GM23338 (cell line): ENCODE measurements at regions not wholly inside any gene's neighbourhood (a gene's known extent, or its start where the extent isn't known, plus 50 kb on each side); places are given as distances from the start of the nearest gene placed in this dataset.

Experiments used
- ATAC-seq: fragments of 200-7000 bp; cut with Tn5 transposase; 3 replicates; pipeline ENCODE4 v1.9.1; 2020
- DNase-seq: peaks from one replicate; pipeline ENCODE4 v3.0.0-alpha.2; 2015; ENCODE audit warnings: low spot score
- H2AFZ ChIP-seq: fragments of 200-600 bp; sonication (generic); 2 replicates; pipeline ENCODE4 v1.8.0; 2016; ENCODE audit warnings: antibody characterized with exemption, mild to moderate bottlenecking, moderate library complexity
- H3F3A ChIP-seq: fragments of 200-600 bp; sonication (generic); replicated peaks from 2 replicates; pipeline ENCODE4 v1.8.0; 2017; ENCODE audit warnings: antibody characterized with exemption, mixed run types, low read depth
- H3K27ac ChIP-seq: fragments of 200-600 bp; sonication (generic); 2 replicates; pipeline ENCODE4 v1.6.1; 2016; ENCODE audit warnings: low read depth
- H3K27me3 ChIP-seq: fragments of 200-600 bp; sonication (generic); 2 replicates; pipeline ENCODE4 v1.8.0; 2016; ENCODE audit warnings: mild to moderate bottlenecking, mixed run types, moderate library complexity; ENCODE audit not compliant: insufficient read depth
- H3K36me3 ChIP-seq: fragments of 200-600 bp; sonication (generic); 2 replicates; pipeline ENCODE4 v1.8.0; 2016; ENCODE audit warnings: mild to moderate bottlenecking; ENCODE audit not compliant: insufficient read depth
- H3K4me1 ChIP-seq: fragments of 200-600 bp; sonication (generic); 2 replicates; pipeline ENCODE4 v1.8.0; 2016; ENCODE audit warnings: mild to moderate bottlenecking, moderate library complexity; ENCODE audit not compliant: insufficient read depth
- H3K4me2 ChIP-seq: fragments of 200-600 bp; sonication (generic); 2 replicates; pipeline ENCODE4 v1.7.1; 2017; ENCODE audit warnings: mixed run types
- H3K4me3 ChIP-seq: fragments of 200-600 bp; sonication (generic); 2 replicates; pipeline ENCODE4 v1.6.1; 2016; ENCODE audit warnings: mixed run types
- H3K79me2 ChIP-seq: fragments of 200-600 bp; sonication (generic); replicated peaks from 2 replicates; pipeline ENCODE4 v1.8.0; 2017; ENCODE audit warnings: mild to moderate bottlenecking; ENCODE audit not compliant: insufficient read depth
- H3K9me2 ChIP-seq: fragments of 200-600 bp; sonication (generic); 2 replicates; pipeline ENCODE4 v1.8.0; 2017; ENCODE audit not compliant: insufficient read depth
- H4K20me1 ChIP-seq: fragments of 200-600 bp; sonication (generic); replicated peaks from 2 replicates; pipeline ENCODE4 v1.8.0; 2017; ENCODE audit warnings: mild to moderate bottlenecking; ENCODE audit not compliant: insufficient read depth
- H3K27ac Mint-ChIP-seq: 2 replicates; pipeline ENCODE4 v1.8.0; 2020; ENCODE audit warnings: inconsistent platforms, mild to moderate bottlenecking, moderate library complexity, mixed read lengths
- H3K27me3 Mint-ChIP-seq: 3 replicates; pipeline ENCODE4 v1.8.0; 2022; ENCODE audit warnings: low read depth, mild to moderate bottlenecking, moderate library complexity, mixed read lengths, inconsistent platforms; ENCODE audit not compliant: insufficient read depth, poor library complexity
- H3K36me3 Mint-ChIP-seq: 3 replicates; pipeline ENCODE4 v1.8.0; 2021; ENCODE audit warnings: low read depth, mild to moderate bottlenecking, inconsistent platforms, moderate library complexity, mixed read lengths
- H3K4me1 Mint-ChIP-seq: 3 replicates; pipeline ENCODE4 v1.8.0; 2020; ENCODE audit warnings: mild to moderate bottlenecking, inconsistent platforms, mixed read lengths
- H3K4me3 Mint-ChIP-seq: 3 replicates; pipeline ENCODE4 v1.8.0; 2021; ENCODE audit warnings: moderate library complexity, mild to moderate bottlenecking, inconsistent platforms, mixed read lengths
- H3K9me3 Mint-ChIP-seq: 3 replicates; pipeline ENCODE4 v1.8.0; 2020; ENCODE audit warnings: moderate library complexity, mild to moderate bottlenecking, inconsistent platforms, mixed read lengths
- CTCF ChIP-seq, 2 experiments: fragments of 200-600 bp in 1 of 2; sonication (generic) in 1 of 2; conservative IDR thresholded peaks; 2 replicates each; pipeline versions ENCODE4 v1.5.1 to v1.6.1; 2016 to 2017; ENCODE audit warnings: antibody characterized with exemption in 2 of 2, low read depth in 2 of 2, mild to moderate bottlenecking in 2 of 2, moderate library complexity in 1 of 2
- ETS1 ChIP-seq: IDR thresholded peaks from 2 replicates; pipeline ENCODE4 v1.6.1; 2016; ENCODE audit warnings: antibody characterized with exemption
- EZH2phosphoT487 ChIP-seq: fragments of 200-600 bp; sonication (generic); IDR thresholded peaks from one replicate; pipeline ENCODE4 v1.8.1; 2018; ENCODE audit warnings: antibody characterized with exemption; ENCODE audit not compliant: unreplicated experiment
- REST ChIP-seq: IDR thresholded peaks from one replicate; pipeline ENCODE4 v1.6.1; 2018; ENCODE audit warnings: antibody characterized with exemption; ENCODE audit not compliant: unreplicated experiment
- STAT1 ChIP-seq: IDR thresholded peaks from one replicate; pipeline ENCODE4 v1.6.1; 2016; ENCODE audit warnings: antibody characterized with exemption; ENCODE audit not compliant: unreplicated experiment

- no peaks in the 10 kb centered on the region; the same call in 2 of the 3 replicates for H3K9me3 Mint-ChIP-seq
- no peak for TF ChIP-seq STAT1
- Histone ChIP-seq H3F3A (no peaks in the 10 kb centered on the region), H4K20me1 (no peaks in the 10 kb centered on the region), H3K4me3 (no peak overlapping the region), H3K9me2 (peaks cover 6% of the 10 kb centered on the region; the same call in 1 of the 2 replicates), H3K27ac (no peak overlapping the region), H3K79me2 (no peaks in the 10 kb centered on the region), H3K36me3 (no peaks in the 10 kb centered on the region), H3K4me2 (no peak overlapping the region), H3K27me3 (no peaks in the 10 kb centered on the region), H3K4me1 (no peaks in the 10 kb centered on the region; the same call in 1 of the 2 replicates), H2AFZ (no peak overlapping the region)
- ATAC-seq (no peak), DNase-seq (peak; percentile 20)
- H3K27me3 Mint-ChIP-seq: no peaks in the 10 kb centered on the region
- no peak overlapping the region for H3K4me3 Mint-ChIP-seq
- no peak overlapping the region for H3K27ac Mint-ChIP-seq
- no peaks in the 10 kb centered on the region for H3K36me3 Mint-ChIP-seq
- no peaks in the 10 kb centered on the region; the same call in 1 of the 3 replicates for H3K4me1 Mint-ChIP-seq
Observed at GRCh38 chr2:66032226-66032775, 402.6 kb upstream of the MEIS1 start.

GRCh38 chr2:66031236-66031635, 403.7 kb upstream of the MEIS1 start:
- H3K27me3 Mint-ChIP-seq: no peaks in the 10 kb centered on the region
- Histone ChIP-seq H3K4me2 (no peak overlapping the region), H3K9me2 (peaks cover 9% of the 10 kb centered on the region; the same call in 1 of the 2 replicates), H3K27ac (no peak overlapping the region), H3K36me3 (no peaks in the 10 kb centered on the region), H3K79me2 (no peaks in the 10 kb centered on the region), H2AFZ (peak overlapping the region; percentile 1; the same call in 1 of the 2 replicates), H3K27me3 (no peaks in the 10 kb centered on the region), H3K4me1 (peaks cover 3% of the 10 kb centered on the region; the same call in 1 of the 2 replicates), H3F3A (no peaks in the 10 kb centered on the region), H3K4me3 (no peak overlapping the region), H4K20me1 (no peaks in the 10 kb centered on the region)
- H3K4me1 Mint-ChIP-seq: no peaks in the 10 kb centered on the region; the same call in 2 of the 3 replicates
- ATAC-seq (no peak), DNase-seq (no peak)
- no peak overlapping the region for H3K27ac Mint-ChIP-seq
- H3K36me3 Mint-ChIP-seq: no peaks in the 10 kb centered on the region
- H3K9me3 Mint-ChIP-seq: no peaks in the 10 kb centered on the region; the same call in 2 of the 3 replicates
- TF ChIP-seq EZH2phosphoT487 (no peak), REST (no peak)
- no peak overlapping the region for H3K4me3 Mint-ChIP-seq

GRCh38 chr2:66030553-66030952, 404.4 kb upstream of the MEIS1 start:
- Histone ChIP-seq H3K9me2 (peaks cover 4% of the 10 kb centered on the region; the same call in 1 of the 2 replicates), H3K4me1 (peaks cover 3% of the 10 kb centered on the region; the same call in 1 of the 2 replicates), H3K4me3 (no peak overlapping the region), H3K79me2 (no peaks in the 10 kb centered on the region), H3K27ac (no peak overlapping the region), H2AFZ (no peak overlapping the region), H3K27me3 (no peaks in the 10 kb centered on the region), H3F3A (no peaks in the 10 kb centered on the region), H3K36me3 (no peaks in the 10 kb centered on the region), H3K4me2 (no peak overlapping the region), H4K20me1 (no peaks in the 10 kb centered on the region)
- TF ChIP-seq CTCF (conservative IDR thresholded peaks at IDR 0.05; ENCODE audit: low read depth in 2 of 2) (peak; percentile 41 to 54), ETS1 (no peak)
- Mint-ChIP-seq H3K36me3 (no peaks in the 10 kb centered on the region), H3K4me1 (no peaks in the 10 kb centered on the region; the same call in 2 of the 3 replicates), H3K9me3 (no peaks in the 10 kb centered on the region; the same call in 2 of the 3 replicates), H3K27me3 (no peaks in the 10 kb centered on the region), H3K27ac (no peak overlapping the region), H3K4me3 (no peak overlapping the region)
- ATAC-seq (peak; percentile 73), DNase-seq (peak; percentile 69)
